Nephron (organoid): ENCODE measurements at regions not wholly inside any gene's neighbourhood (a gene's known extent, or its start where the extent isn't known, plus 50 kb on each side); places are given as distances from the start of the nearest gene placed in this dataset.

Source experiments
- H3K27ac Mint-ChIP-seq, 3 experiments: 2 replicates each; pipeline ENCODE4 v1.8.0; 2020; ENCODE audit warnings: mixed read lengths in 3 of 3, mild to moderate bottlenecking in 2 of 3, moderate library complexity in 1 of 3
- H3K27me3 Mint-ChIP-seq: 2 replicates; pipeline ENCODE4 v1.8.0; 2021; ENCODE audit warnings: low read depth, mild to moderate bottlenecking, moderate library complexity, mixed read lengths
- H3K36me3 Mint-ChIP-seq: 2 replicates; pipeline ENCODE4 v1.8.0; 2020; ENCODE audit warnings: low read depth, mixed read lengths
- H3K4me1 Mint-ChIP-seq: 2 replicates; pipeline ENCODE4 v1.8.0; 2020; ENCODE audit warnings: mixed read lengths
- H3K4me3 Mint-ChIP-seq, 3 experiments: 2 replicates each; pipeline ENCODE4 v1.8.0; 2020; ENCODE audit warnings: mild to moderate bottlenecking in 3 of 3, mixed read lengths in 3 of 3, moderate library complexity in 2 of 3
- H3K9me3 Mint-ChIP-seq: 2 replicates; pipeline ENCODE4 v1.8.0; 2020; ENCODE audit warnings: mixed read lengths
- CTCF ChIP-seq, 3 experiments: fragments of 200-600 bp; sonication (generic); IDR thresholded peaks; one replicate each; pipeline ENCODE4 v1.5.0; 2021; ENCODE audit warnings: antibody characterized with exemption in 3 of 3; ENCODE audit not compliant: unreplicated experiment in 3 of 3

GRCh38 chr7:34312624-34313023, 345.4 kb upstream of the NPSR1 start:
- H3K9me3 Mint-ChIP-seq = peaks cover 11% of the 10 kb centered on the region
- no peak overlapping the region for H3K4me3 Mint-ChIP-seq
- peaks cover 4% of the 10 kb centered on the region for H3K27me3 Mint-ChIP-seq
- no peak for TF ChIP-seq CTCF (IDR thresholded peaks at IDR 0.05; ENCODE audit: unreplicated experiment in 3 of 3)
- H3K27ac Mint-ChIP-seq = no peak overlapping the region
- no peaks in the 10 kb centered on the region for H3K4me1 Mint-ChIP-seq
- H3K36me3 Mint-ChIP-seq = peaks cover 4% of the 10 kb centered on the region

GRCh38 chr7:34313289-34313688, 344.7 kb upstream of the NPSR1 start:
- Mint-ChIP-seq H3K4me3 (no peak overlapping the region), H3K9me3 (peaks cover 11% of the 10 kb centered on the region), H3K36me3 (peaks cover 4% of the 10 kb centered on the region), H3K27me3 (peaks cover 4% of the 10 kb centered on the region), H3K4me1 (no peaks in the 10 kb centered on the region), H3K27ac (no peak overlapping the region)
- no peak for TF ChIP-seq CTCF (IDR thresholded peaks at IDR 0.05; ENCODE audit: unreplicated experiment in 3 of 3)

- no peak for TF ChIP-seq CTCF (IDR thresholded peaks at IDR 0.05; ENCODE audit: unreplicated experiment in 3 of 3)
- H3K4me1 Mint-ChIP-seq = no peaks in the 10 kb centered on the region
- peaks cover 10% of the 10 kb centered on the region for H3K27me3 Mint-ChIP-seq
- H3K4me3 Mint-ChIP-seq = no peak overlapping the region
- peaks cover 11% of the 10 kb centered on the region for H3K9me3 Mint-ChIP-seq
- peaks cover 4% of the 10 kb centered on the region for H3K36me3 Mint-ChIP-seq
- H3K27ac Mint-ChIP-seq = no peak overlapping the region
Measured at GRCh38 chr7:34315032-34315431, 343.0 kb upstream of the NPSR1 start.

- H3K9me3 Mint-ChIP-seq = peaks cover 8% of the 10 kb centered on the region
- H3K27ac Mint-ChIP-seq = no peak overlapping the region
- H3K4me3 Mint-ChIP-seq = no peak overlapping the region
- H3K27me3 Mint-ChIP-seq = peaks cover 20% of the 10 kb centered on the region
- H3K4me1 Mint-ChIP-seq = no peaks in the 10 kb centered on the region
- peaks cover 4% of the 10 kb centered on the region for H3K36me3 Mint-ChIP-seq
- TF ChIP-seq CTCF (IDR thresholded peaks at IDR 0.05; ENCODE audit: unreplicated experiment in 3 of 3) = no peak
Measured at GRCh38 chr7:34317039-34317438, 341.0 kb upstream of the NPSR1 start.

GRCh38 chr7:34320412-34320811, 337.6 kb upstream of the NPSR1 start:
- Mint-ChIP-seq H3K4me3 (no peak overlapping the region), H3K36me3 (no peaks in the 10 kb centered on the region), H3K27ac (no peak overlapping the region), H3K4me1 (no peaks in the 10 kb centered on the region), H3K27me3 (peaks cover 24% of the 10 kb centered on the region), H3K9me3 (no peaks in the 10 kb centered on the region)
- TF ChIP-seq CTCF (IDR thresholded peaks at IDR 0.05; ENCODE audit: unreplicated experiment in 3 of 3) = no peak

GRCh38 chr7:34320926-34321661, 336.9 kb upstream of the NPSR1 start:
- no peak overlapping the region for H3K27ac Mint-ChIP-seq

More at GRCh38 chr7:34320926-34321661, 336.9 kb upstream of the NPSR1 start:
- H3K9me3 Mint-ChIP-seq = no peaks in the 10 kb centered on the region
- no peaks in the 10 kb centered on the region for H3K36me3 Mint-ChIP-seq
- H3K4me1 Mint-ChIP-seq = no peaks in the 10 kb centered on the region
- peak overlapping the region in 2 of 3 experiments; percentile 51 to 75 for H3K4me3 Mint-ChIP-seq
- TF ChIP-seq CTCF (IDR thresholded peaks at IDR 0.05; ENCODE audit: unreplicated experiment in 3 of 3) = peak; percentile 90 to 93 (median 91)
- H3K27me3 Mint-ChIP-seq = peaks cover 23% of the 10 kb centered on the region
